GM12874 (cell line): ENCODE measurements at regions not wholly inside any gene's neighbourhood (a gene's known extent, or its start where the extent isn't known, plus 50 kb on each side); places are given as distances from the start of the nearest gene placed in this dataset.

Experiments
- TF ChIP-seq, protein P1 (sequence below): IDR thresholded peaks from 2 replicates; pipeline ENCODE4 v1.5.1; 2011; ENCODE audit warnings: low read depth, mild to moderate bottlenecking, control low read depth, low read length, moderate library complexity; ENCODE audit not compliant: insufficient read depth

DNA sequence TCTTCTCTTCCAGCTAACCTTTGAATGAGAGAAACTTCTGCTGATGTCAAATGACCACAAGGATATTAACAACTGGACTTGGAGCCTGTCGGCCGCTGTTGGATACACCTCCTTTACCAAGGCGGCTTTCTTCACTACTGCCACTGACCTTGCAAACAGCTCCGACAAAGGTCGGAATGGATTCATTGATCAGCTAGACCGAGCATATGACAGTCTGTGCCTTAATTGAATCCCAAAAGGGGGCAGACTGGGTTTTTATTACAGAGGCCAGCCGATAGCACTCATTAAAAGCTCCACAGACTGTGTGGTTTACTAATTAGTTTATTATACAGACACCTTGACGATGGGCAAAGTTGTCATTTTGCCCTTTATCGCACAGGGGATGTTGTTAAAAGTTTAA, 394.5 kb downstream of the RERGL start:
- TF ChIP-seq, protein P1, sequence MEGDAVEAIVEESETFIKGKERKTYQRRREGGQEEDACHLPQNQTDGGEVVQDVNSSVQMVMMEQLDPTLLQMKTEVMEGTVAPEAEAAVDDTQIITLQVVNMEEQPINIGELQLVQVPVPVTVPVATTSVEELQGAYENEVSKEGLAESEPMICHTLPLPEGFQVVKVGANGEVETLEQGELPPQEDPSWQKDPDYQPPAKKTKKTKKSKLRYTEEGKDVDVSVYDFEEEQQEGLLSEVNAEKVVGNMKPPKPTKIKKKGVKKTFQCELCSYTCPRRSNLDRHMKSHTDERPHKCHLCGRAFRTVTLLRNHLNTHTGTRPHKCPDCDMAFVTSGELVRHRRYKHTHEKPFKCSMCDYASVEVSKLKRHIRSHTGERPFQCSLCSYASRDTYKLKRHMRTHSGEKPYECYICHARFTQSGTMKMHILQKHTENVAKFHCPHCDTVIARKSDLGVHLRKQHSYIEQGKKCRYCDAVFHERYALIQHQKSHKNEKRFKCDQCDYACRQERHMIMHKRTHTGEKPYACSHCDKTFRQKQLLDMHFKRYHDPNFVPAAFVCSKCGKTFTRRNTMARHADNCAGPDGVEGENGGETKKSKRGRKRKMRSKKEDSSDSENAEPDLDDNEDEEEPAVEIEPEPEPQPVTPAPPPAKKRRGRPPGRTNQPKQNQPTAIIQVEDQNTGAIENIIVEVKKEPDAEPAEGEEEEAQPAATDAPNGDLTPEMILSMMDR: no peak

DNA sequence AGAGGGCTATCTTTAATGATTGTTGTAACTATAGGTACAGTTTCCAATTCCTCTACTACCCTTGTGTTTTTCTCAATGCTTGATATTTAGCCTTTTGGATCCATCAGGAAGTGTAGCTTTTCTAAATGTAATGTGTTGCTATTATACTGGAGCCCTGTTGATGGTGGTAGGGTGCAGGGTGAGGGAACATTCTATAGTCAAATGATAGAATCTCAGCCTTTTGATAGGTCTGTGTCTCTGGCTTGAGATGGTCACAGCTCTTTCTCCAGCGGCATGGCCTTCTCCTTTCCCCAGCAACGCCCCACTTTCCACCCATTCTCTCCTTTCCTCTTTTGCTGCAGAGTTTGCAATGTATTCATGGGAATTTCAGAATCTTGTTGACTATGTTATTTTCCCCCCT, 398.6 kb downstream of the RERGL start:
- TF ChIP-seq, protein P1: no peak

DNA sequence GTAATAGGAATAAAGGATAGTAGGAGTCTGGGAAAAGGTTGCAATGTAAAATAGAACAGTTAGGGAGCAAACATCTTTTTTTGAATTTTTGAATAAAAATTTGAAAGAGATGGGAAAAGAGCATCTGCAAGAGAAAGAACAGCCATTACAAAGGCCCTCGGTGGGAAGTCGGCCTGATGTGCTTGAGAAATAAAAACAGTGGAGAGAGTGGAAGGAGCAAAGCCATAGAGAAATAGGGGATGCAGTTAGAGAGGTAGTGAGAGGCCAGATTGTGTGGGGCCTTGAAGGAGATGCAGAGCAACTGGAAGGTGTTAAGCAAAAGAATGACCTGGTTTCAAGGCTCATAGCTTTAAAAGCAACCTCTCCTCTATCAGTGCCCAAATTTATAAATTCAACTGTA, 409.8 kb downstream of the RERGL start:
- TF ChIP-seq, protein P1: no peak

DNA sequence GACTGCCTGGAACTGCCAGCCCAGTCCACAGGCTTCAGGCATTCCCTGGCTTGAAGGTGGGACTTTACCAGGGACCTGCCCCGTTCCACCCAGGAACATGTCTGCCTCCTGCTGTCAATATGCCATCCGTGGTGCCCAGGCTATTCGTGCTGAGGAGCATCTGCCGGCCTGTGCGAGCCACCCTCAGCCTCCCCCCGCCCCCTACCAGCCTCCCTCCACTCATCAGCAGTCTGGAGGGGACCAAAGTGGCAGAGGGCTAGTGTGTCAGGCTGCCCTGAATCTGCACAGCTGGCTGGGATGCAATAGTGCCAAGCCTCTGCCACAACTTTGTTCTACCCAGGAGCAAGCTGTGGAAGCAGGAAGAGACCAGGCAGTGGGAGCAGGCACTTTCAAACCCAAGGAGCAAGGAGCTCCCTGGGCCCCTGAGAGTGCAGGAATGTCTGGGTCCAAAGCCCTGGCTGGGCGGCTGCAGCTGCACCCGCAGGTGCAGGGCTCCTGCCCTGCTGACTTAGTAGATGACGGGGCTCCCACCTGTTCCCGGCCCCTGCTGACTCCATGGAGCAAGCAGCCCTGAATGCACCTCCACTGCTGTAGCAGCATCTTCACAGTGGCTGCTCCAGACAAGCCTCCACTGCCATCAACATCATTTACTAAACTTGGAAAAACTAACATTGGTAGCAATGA, 423.2 kb downstream of the RERGL start:
- TF ChIP-seq, protein P1: no peak

DNA sequence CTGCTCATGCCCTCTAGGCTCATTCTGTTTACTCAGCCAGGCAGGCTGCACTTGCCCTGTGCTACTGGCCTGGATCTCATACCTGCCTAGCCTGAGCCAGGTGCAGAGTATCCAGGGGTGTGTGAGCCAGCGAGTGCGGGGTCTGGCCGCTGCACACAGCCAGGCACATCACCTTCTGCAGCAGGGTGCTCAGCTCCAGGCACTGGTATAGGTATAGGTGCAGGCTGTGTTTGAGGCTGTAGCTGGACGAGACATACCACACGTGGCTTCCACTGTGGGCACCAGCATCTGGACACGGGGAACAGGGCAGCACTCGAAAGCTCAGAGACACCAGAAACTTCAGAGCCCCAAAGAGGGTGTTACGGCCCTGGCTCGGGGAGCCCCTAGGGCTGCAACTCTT, 424.2 kb downstream of the RERGL start:
- TF ChIP-seq, protein P1: no peak

DNA sequence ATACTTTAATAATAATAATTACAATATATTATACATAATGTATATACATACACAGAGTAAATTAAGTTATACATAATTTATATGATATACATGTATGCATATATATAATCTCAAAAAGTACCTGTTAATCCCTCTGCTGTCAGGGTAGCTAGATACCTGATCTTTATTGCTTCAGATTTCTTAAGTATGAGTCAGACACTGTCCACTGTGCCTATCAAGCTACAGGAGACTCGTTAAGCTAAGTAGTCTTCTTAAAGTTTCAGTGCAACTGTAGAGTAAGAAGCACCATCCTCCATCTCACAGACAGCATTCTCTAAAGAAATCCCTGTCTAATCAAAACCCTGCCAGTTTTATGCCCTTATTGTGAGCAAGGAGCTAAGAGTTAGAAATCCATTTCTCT, 428.7 kb downstream of the RERGL start:
- TF ChIP-seq, protein P1: no peak

DNA sequence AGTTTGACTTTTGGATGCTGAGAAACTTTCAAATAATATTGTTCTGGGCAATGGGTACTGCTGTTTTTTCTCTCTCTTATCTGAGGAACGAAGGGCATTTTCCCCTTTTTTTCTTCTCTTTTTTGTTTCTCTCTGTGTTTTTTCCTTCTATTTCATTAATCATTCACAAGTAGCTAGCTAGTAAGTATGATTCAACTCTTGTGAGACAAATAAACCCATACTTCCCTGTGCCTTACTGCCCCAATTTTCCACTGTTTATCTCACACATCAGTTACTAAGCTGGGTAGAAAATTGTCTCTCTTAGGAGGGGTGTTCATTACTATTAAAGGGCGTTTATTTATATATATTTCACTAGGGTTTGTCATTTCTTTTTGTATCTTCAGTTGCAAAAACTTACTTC, 437.6 kb downstream of the RERGL start:
- TF ChIP-seq, protein P1: no peak
